ENCODE measurements at regions not wholly inside any gene's neighbourhood (a gene's known extent, or its start where the extent isn't known, plus 50 kb on each side); places are given as distances from the start of the nearest gene placed in this dataset.

GRCh38 chr5:159475026-159475425 lies 144.7 kb upstream of the IL12B start:
- no peak overlapping the region for H3K4me3 ChIP-seq (ENCODE audit: low read depth, low read length)
- no peak for TF ChIP-seq CTCF (IDR thresholded peaks at IDR 0.05; ENCODE audit: borderline replicate concordance, insufficient read depth, low read depth, low read length)

- TF ChIP-seq CTCF (IDR thresholded peaks at IDR 0.05; ENCODE audit: borderline replicate concordance, insufficient read depth, low read depth, low read length) = no peak
- no peak overlapping the region for H3K4me3 ChIP-seq (ENCODE audit: low read depth, low read length)
Measured at GRCh38 chr5:159478950-159479349, 148.7 kb upstream of the IL12B start.

GRCh38 chr5:159480849-159481248 lies 150.6 kb upstream of the IL12B start:
- no peak for TF ChIP-seq CTCF (IDR thresholded peaks at IDR 0.05; ENCODE audit: borderline replicate concordance, insufficient read depth, low read depth, low read length)
- no peak overlapping the region for H3K4me3 ChIP-seq (ENCODE audit: low read depth, low read length)

- H3K4me3 ChIP-seq (ENCODE audit: low read depth, low read length) = no peak overlapping the region
- no peak for TF ChIP-seq CTCF (IDR thresholded peaks at IDR 0.05; ENCODE audit: borderline replicate concordance, insufficient read depth, low read depth, low read length)
Measured at GRCh38 chr5:159481751-159482150, 151.5 kb upstream of the IL12B start.

- no peak for TF ChIP-seq CTCF (IDR thresholded peaks at IDR 0.05; ENCODE audit: borderline replicate concordance, insufficient read depth, low read depth, low read length)
Measured at GRCh38 chr5:159486836-159487235, 156.5 kb upstream of the IL12B start.

GRCh38 chr5:159488516-159488915 lies 158.2 kb upstream of the IL12B start:
- TF ChIP-seq CTCF (IDR thresholded peaks at IDR 0.05; ENCODE audit: borderline replicate concordance, insufficient read depth, low read depth, low read length) = no peak
- no peak overlapping the region for H3K4me3 ChIP-seq (ENCODE audit: low read depth, low read length)

More at GRCh38 chr5:159486836-159487235, 156.5 kb upstream of the IL12B start:
- H3K4me3 ChIP-seq (ENCODE audit: low read depth, low read length) = no peak overlapping the region

GRCh38 chr5:159489779-159490178 lies 159.5 kb upstream of the IL12B start:
- TF ChIP-seq CTCF (IDR thresholded peaks at IDR 0.05; ENCODE audit: borderline replicate concordance, insufficient read depth, low read depth, low read length) = no peak
- H3K4me3 ChIP-seq (ENCODE audit: low read depth, low read length) = no peak overlapping the region
